Effector memory CD8-positive, alpha-beta T cell (primary cell): ENCODE measurements at regions not wholly inside any gene's neighbourhood (a gene's known extent, or its start where the extent isn't known, plus 50 kb on each side); places are given as distances from the start of the nearest gene placed in this dataset.

Experiments
- ATAC-seq: fragments of 150-1000 bp; cut with Tn5 transposase; replicated peaks from 2 replicates; pipeline ENCODE4 v1.10.0; 2021; ENCODE audit warnings: mild to moderate bottlenecking, moderate library complexity
- DNase-seq, 3 experiments: peaks; one replicate each; pipeline ENCODE4 v3.0.0; 2021
- H3K27ac Mint-ChIP-seq, 2 donors: one replicate each; pipeline ENCODE4 v1.8.0; 2022; ENCODE audit warnings: mild to moderate bottlenecking in 2 of 2, mixed read lengths in 2 of 2, moderate library complexity in 2 of 2
- H3K27me3 Mint-ChIP-seq, 2 donors: one replicate each; pipeline ENCODE4 v1.8.0; 2022; ENCODE audit warnings: mixed read lengths in 2 of 2
- H3K36me3 Mint-ChIP-seq: one replicate; pipeline ENCODE4 v1.8.0; 2022; ENCODE audit warnings: mild to moderate bottlenecking, moderate library complexity, mixed read lengths; ENCODE audit not compliant: insufficient read depth
- H3K4me1 Mint-ChIP-seq, 2 donors: one replicate each; pipeline ENCODE4 v1.8.0; 2022; ENCODE audit warnings: low read depth in 2 of 2, mixed read lengths in 2 of 2
- H3K4me3 Mint-ChIP-seq, 2 donors: one replicate each; pipeline ENCODE4 v1.8.0; 2022; ENCODE audit warnings: mild to moderate bottlenecking in 2 of 2, mixed read lengths in 2 of 2, moderate library complexity in 2 of 2
- H3K9me3 Mint-ChIP-seq, 2 donors: one replicate each; pipeline ENCODE4 v1.8.0; 2022; ENCODE audit warnings: mixed read lengths in 2 of 2

GRCh38 chr9:80440724-80441123 lies 869.0 kb downstream of the TLE4 start:
- Mint-ChIP-seq H3K4me3 (no peak overlapping the region), H3K9me3 (no peaks in the 10 kb centered on the region), H3K27ac (no peak overlapping the region), H3K27me3 (no peaks in the 10 kb centered on the region), H3K4me1 (no peaks in the 10 kb centered on the region), H3K36me3 (no peaks in the 10 kb centered on the region)
- DNase-seq (no peak), ATAC-seq (no peak)

GRCh38 chr9:80437825-80438224 lies 866.1 kb downstream of the TLE4 start:
- Mint-ChIP-seq H3K27me3 (no peaks in the 10 kb centered on the region), H3K27ac (no peak overlapping the region), H3K36me3 (no peaks in the 10 kb centered on the region), H3K4me3 (no peak overlapping the region), H3K4me1 (no peaks in the 10 kb centered on the region), H3K9me3 (peaks cover 6 to 8% of the 10 kb centered on the region in 2 donors)
- ATAC-seq (no peak), DNase-seq (no peak)

- peaks cover 6 to 8% of the 10 kb centered on the region in 2 donors for H3K9me3 Mint-ChIP-seq
Observed at GRCh38 chr9:80437091-80437640, 865.4 kb downstream of the TLE4 start.

GRCh38 chr9:80435591-80435990 lies 863.8 kb downstream of the TLE4 start:
- no peaks in the 10 kb centered on the region for H3K36me3 Mint-ChIP-seq
- peaks cover 6 to 8% of the 10 kb centered on the region in 2 donors for H3K9me3 Mint-ChIP-seq
- ATAC-seq, result no peak
- DNase-seq, result no peak
- no peak overlapping the region for H3K27ac Mint-ChIP-seq
- H3K4me3 Mint-ChIP-seq, result no peak overlapping the region
- H3K4me1 Mint-ChIP-seq, result no peaks in the 10 kb centered on the region
- no peaks in the 10 kb centered on the region for H3K27me3 Mint-ChIP-seq

More at GRCh38 chr9:80437091-80437640, 865.4 kb downstream of the TLE4 start:
- Mint-ChIP-seq H3K4me3 (no peak overlapping the region), H3K4me1 (no peaks in the 10 kb centered on the region), H3K27ac (no peak overlapping the region), H3K36me3 (no peaks in the 10 kb centered on the region), H3K27me3 (no peaks in the 10 kb centered on the region)
- ATAC-seq (no peak), DNase-seq (no peak)

- Mint-ChIP-seq H3K36me3 (no peaks in the 10 kb centered on the region), H3K4me1 (no peaks in the 10 kb centered on the region), H3K4me3 (no peak overlapping the region), H3K27ac (no peak overlapping the region), H3K27me3 (no peaks in the 10 kb centered on the region), H3K9me3 (peaks cover 0 to 8% of the 10 kb centered on the region in 2 donors)
- DNase-seq (no peak), ATAC-seq (no peak)
Observed at GRCh38 chr9:80426992-80427391, 855.2 kb downstream of the TLE4 start.

GRCh38 chr9:80417211-80417773 lies 845.5 kb downstream of the TLE4 start:
- DNase-seq (no peak), ATAC-seq (no peak)
- H3K36me3 Mint-ChIP-seq, result peaks cover 2% of the 10 kb centered on the region
- no peaks in the 10 kb centered on the region for H3K4me1 Mint-ChIP-seq
- H3K27me3 Mint-ChIP-seq, result no peaks in the 10 kb centered on the region
- H3K27ac Mint-ChIP-seq, result no peak overlapping the region
- H3K4me3 Mint-ChIP-seq, result no peak overlapping the region
- H3K9me3 Mint-ChIP-seq, result peaks cover 19 to 20% of the 10 kb centered on the region in 2 donors

GRCh38 chr9:80410106-80410505 lies 838.3 kb downstream of the TLE4 start:
- Mint-ChIP-seq H3K4me3 (no peak overlapping the region), H3K9me3 (peaks cover 0 to 5% of the 10 kb centered on the region in 2 donors), H3K27ac (no peak overlapping the region), H3K27me3 (no peaks in the 10 kb centered on the region), H3K36me3 (no peaks in the 10 kb centered on the region), H3K4me1 (no peaks in the 10 kb centered on the region)
- DNase-seq (no peak), ATAC-seq (no peak)

- DNase-seq (no peak), ATAC-seq (no peak)
- H3K4me1 Mint-ChIP-seq, result no peaks in the 10 kb centered on the region
- no peak overlapping the region for H3K4me3 Mint-ChIP-seq
- peaks cover 0 to 7% of the 10 kb centered on the region in 2 donors for H3K9me3 Mint-ChIP-seq
- H3K27me3 Mint-ChIP-seq, result no peaks in the 10 kb centered on the region
- no peaks in the 10 kb centered on the region for H3K36me3 Mint-ChIP-seq
- H3K27ac Mint-ChIP-seq, result no peak overlapping the region
Observed at GRCh38 chr9:80407220-80407619, 835.5 kb downstream of the TLE4 start.

- H3K4me1 Mint-ChIP-seq, result no peaks in the 10 kb centered on the region
- H3K27ac Mint-ChIP-seq, result no peak overlapping the region
- H3K9me3 Mint-ChIP-seq, result peaks cover 2 to 12% of the 10 kb centered on the region in 2 donors
- H3K27me3 Mint-ChIP-seq, result no peaks in the 10 kb centered on the region
- H3K4me3 Mint-ChIP-seq, result no peak overlapping the region
- DNase-seq (no peak), ATAC-seq (no peak)
- H3K36me3 Mint-ChIP-seq, result no peaks in the 10 kb centered on the region
Observed at GRCh38 chr9:80401243-80401642, 829.5 kb downstream of the TLE4 start.

GRCh38 chr9:80400624-80401230 lies 829.0 kb downstream of the TLE4 start:
- DNase-seq (no peak), ATAC-seq (no peak)
- no peak overlapping the region for H3K27ac Mint-ChIP-seq
- peaks cover 2 to 12% of the 10 kb centered on the region in 2 donors for H3K9me3 Mint-ChIP-seq
- no peaks in the 10 kb centered on the region for H3K27me3 Mint-ChIP-seq
- no peak overlapping the region for H3K4me3 Mint-ChIP-seq
- no peaks in the 10 kb centered on the region for H3K4me1 Mint-ChIP-seq
- no peaks in the 10 kb centered on the region for H3K36me3 Mint-ChIP-seq

- Mint-ChIP-seq H3K9me3 (peaks cover 2 to 12% of the 10 kb centered on the region in 2 donors), H3K4me1 (no peaks in the 10 kb centered on the region), H3K27me3 (no peaks in the 10 kb centered on the region), H3K4me3 (no peak overlapping the region), H3K36me3 (no peaks in the 10 kb centered on the region), H3K27ac (no peak overlapping the region)
- DNase-seq (no peak), ATAC-seq (no peak)
Observed at GRCh38 chr9:80399606-80400005, 827.8 kb downstream of the TLE4 start.

GRCh38 chr9:80387828-80388227 lies 816.1 kb downstream of the TLE4 start:
- Mint-ChIP-seq H3K27ac (no peak overlapping the region), H3K27me3 (no peaks in the 10 kb centered on the region), H3K4me3 (no peak overlapping the region), H3K9me3 (peaks cover 0 to 2% of the 10 kb centered on the region in 2 donors), H3K36me3 (no peaks in the 10 kb centered on the region), H3K4me1 (no peaks in the 10 kb centered on the region)
- ATAC-seq (no peak), DNase-seq (no peak)

- DNase-seq (no peak), ATAC-seq (no peak)
- no peak overlapping the region for H3K4me3 Mint-ChIP-seq
- H3K9me3 Mint-ChIP-seq, result peaks cover 0 to 3% of the 10 kb centered on the region in 2 donors
- no peaks in the 10 kb centered on the region for H3K27me3 Mint-ChIP-seq
- no peaks in the 10 kb centered on the region for H3K4me1 Mint-ChIP-seq
- H3K36me3 Mint-ChIP-seq, result no peaks in the 10 kb centered on the region
- H3K27ac Mint-ChIP-seq, result no peak overlapping the region
Observed at GRCh38 chr9:80385246-80385645, 813.5 kb downstream of the TLE4 start.

GRCh38 chr9:80383331-80383730 lies 811.6 kb downstream of the TLE4 start:
- Mint-ChIP-seq H3K27me3 (no peaks in the 10 kb centered on the region), H3K4me3 (no peak overlapping the region), H3K4me1 (no peaks in the 10 kb centered on the region), H3K27ac (no peak overlapping the region), H3K9me3 (peaks cover 0 to 3% of the 10 kb centered on the region in 2 donors), H3K36me3 (no peaks in the 10 kb centered on the region)
- DNase-seq (no peak), ATAC-seq (no peak)
